ENCODE measurements at regions not wholly inside any gene's neighbourhood (a gene's known extent, or its start where the extent isn't known, plus 50 kb on each side); places are given as distances from the start of the nearest gene placed in this dataset.

- DNase-seq = no peak
- no peaks in the 10 kb centered on the region for H3K27me3 ChIP-seq (ENCODE audit: control insufficient read depth, insufficient read depth, low read length)
- no peak overlapping the region for H3K27ac ChIP-seq (ENCODE audit: low read length)
- no peaks in the 10 kb centered on the region for H3K36me3 ChIP-seq (ENCODE audit: control insufficient read depth, insufficient read depth, low read length)
- H3K9me3 ChIP-seq (ENCODE audit: control insufficient read depth, low read depth, low read length) = no peaks in the 10 kb centered on the region
- 91% methylated on average over 1 of the region's 1 CpG for WGBS (ENCODE audit: insufficient coverage, low lambda C conversion rate)
- H3K4me1 ChIP-seq (ENCODE audit: control insufficient read depth, insufficient read depth, low read length) = no peaks in the 10 kb centered on the region
- H3K4me3 ChIP-seq (ENCODE audit: low read length) = no peak overlapping the region
Measured at GRCh38 chr6:141550471-141550870, 582.3 kb upstream of the GJE1 start.

GRCh38 chr6:141548966-141549365, 583.8 kb upstream of the GJE1 start:
- Histone ChIP-seq H3K27ac (ENCODE audit: low read length) (no peak overlapping the region), H3K4me1 (ENCODE audit: control insufficient read depth, insufficient read depth, low read length) (no peaks in the 10 kb centered on the region), H3K9me3 (ENCODE audit: control insufficient read depth, low read depth, low read length) (no peaks in the 10 kb centered on the region), H3K27me3 (ENCODE audit: control insufficient read depth, insufficient read depth, low read length) (no peaks in the 10 kb centered on the region), H3K36me3 (ENCODE audit: control insufficient read depth, insufficient read depth, low read length) (no peaks in the 10 kb centered on the region), H3K4me3 (ENCODE audit: low read length) (no peak overlapping the region)
- DNase-seq = no peak
- WGBS (ENCODE audit: insufficient coverage, low lambda C conversion rate) = no CpG with 5 or more reads among the region's 2 CpGs

- Histone ChIP-seq H3K4me1 (ENCODE audit: control insufficient read depth, insufficient read depth, low read length) (no peaks in the 10 kb centered on the region), H3K27ac (ENCODE audit: low read length) (no peak overlapping the region), H3K4me3 (ENCODE audit: low read length) (no peak overlapping the region), H3K36me3 (ENCODE audit: control insufficient read depth, insufficient read depth, low read length) (no peaks in the 10 kb centered on the region), H3K27me3 (ENCODE audit: control insufficient read depth, insufficient read depth, low read length) (no peaks in the 10 kb centered on the region), H3K9me3 (ENCODE audit: control insufficient read depth, low read depth, low read length) (no peaks in the 10 kb centered on the region)
- no peak for DNase-seq
- WGBS (ENCODE audit: insufficient coverage, low lambda C conversion rate) = 80% methylated on average over 1 of the region's 1 CpG
Measured at GRCh38 chr6:141541581-141542324, 591.0 kb upstream of the GJE1 start.

GRCh38 chr6:141540207-141540606, 592.5 kb upstream of the GJE1 start:
- 80% methylated on average over 1 of the region's 4 CpGs for WGBS (ENCODE audit: insufficient coverage, low lambda C conversion rate)
- no peak overlapping the region for H3K4me3 ChIP-seq (ENCODE audit: low read length)
- H3K36me3 ChIP-seq (ENCODE audit: control insufficient read depth, insufficient read depth, low read length) = no peaks in the 10 kb centered on the region
- H3K27me3 ChIP-seq (ENCODE audit: control insufficient read depth, insufficient read depth, low read length) = no peaks in the 10 kb centered on the region
- DNase-seq = no peak
- H3K4me1 ChIP-seq (ENCODE audit: control insufficient read depth, insufficient read depth, low read length) = no peaks in the 10 kb centered on the region
- no peaks in the 10 kb centered on the region for H3K9me3 ChIP-seq (ENCODE audit: control insufficient read depth, low read depth, low read length)
- no peak overlapping the region for H3K27ac ChIP-seq (ENCODE audit: low read length)

- H3K36me3 ChIP-seq (ENCODE audit: control insufficient read depth, insufficient read depth, low read length) = no peaks in the 10 kb centered on the region
- no peaks in the 10 kb centered on the region for H3K27me3 ChIP-seq (ENCODE audit: control insufficient read depth, insufficient read depth, low read length)
- no peak for DNase-seq
- no peaks in the 10 kb centered on the region for H3K9me3 ChIP-seq (ENCODE audit: control insufficient read depth, low read depth, low read length)
- no peaks in the 10 kb centered on the region for H3K4me1 ChIP-seq (ENCODE audit: control insufficient read depth, insufficient read depth, low read length)
- WGBS (ENCODE audit: insufficient coverage, low lambda C conversion rate) = no CpG with 5 or more reads among the region's 1 CpG
- no peak overlapping the region for H3K4me3 ChIP-seq (ENCODE audit: low read length)
- H3K27ac ChIP-seq (ENCODE audit: low read length) = no peak overlapping the region
Measured at GRCh38 chr6:141539617-141540016, 593.1 kb upstream of the GJE1 start.

GRCh38 chr6:141532211-141532610, 600.5 kb upstream of the GJE1 start:
- no peak for DNase-seq
- WGBS (ENCODE audit: insufficient coverage, low lambda C conversion rate) = no CpG with 5 or more reads among the region's 2 CpGs
- Histone ChIP-seq H3K27me3 (ENCODE audit: control insufficient read depth, insufficient read depth, low read length) (no peaks in the 10 kb centered on the region), H3K4me1 (ENCODE audit: control insufficient read depth, insufficient read depth, low read length) (no peaks in the 10 kb centered on the region), H3K27ac (ENCODE audit: low read length) (no peak overlapping the region), H3K4me3 (ENCODE audit: low read length) (no peak overlapping the region), H3K36me3 (ENCODE audit: control insufficient read depth, insufficient read depth, low read length) (no peaks in the 10 kb centered on the region), H3K9me3 (ENCODE audit: control insufficient read depth, low read depth, low read length) (peaks cover 6% of the 10 kb centered on the region)

GRCh38 chr6:141531040-141531439, 601.7 kb upstream of the GJE1 start:
- Histone ChIP-seq H3K4me3 (ENCODE audit: low read length) (no peak overlapping the region), H3K27ac (ENCODE audit: low read length) (no peak overlapping the region), H3K36me3 (ENCODE audit: control insufficient read depth, insufficient read depth, low read length) (no peaks in the 10 kb centered on the region), H3K4me1 (ENCODE audit: control insufficient read depth, insufficient read depth, low read length) (no peaks in the 10 kb centered on the region), H3K9me3 (ENCODE audit: control insufficient read depth, low read depth, low read length) (peaks cover 6% of the 10 kb centered on the region), H3K27me3 (ENCODE audit: control insufficient read depth, insufficient read depth, low read length) (no peaks in the 10 kb centered on the region)
- DNase-seq = no peak
- WGBS (ENCODE audit: insufficient coverage, low lambda C conversion rate) = no CpG with 5 or more reads among the region's 5 CpGs

- Histone ChIP-seq H3K27ac (ENCODE audit: low read length) (no peak overlapping the region), H3K27me3 (ENCODE audit: control insufficient read depth, insufficient read depth, low read length) (no peaks in the 10 kb centered on the region), H3K9me3 (ENCODE audit: control insufficient read depth, low read depth, low read length) (peaks cover 6% of the 10 kb centered on the region), H3K4me3 (ENCODE audit: low read length) (no peak overlapping the region), H3K4me1 (ENCODE audit: control insufficient read depth, insufficient read depth, low read length) (no peaks in the 10 kb centered on the region), H3K36me3 (ENCODE audit: control insufficient read depth, insufficient read depth, low read length) (no peaks in the 10 kb centered on the region)
- DNase-seq = no peak
- no CpG with 5 or more reads among the region's 1 CpG for WGBS (ENCODE audit: insufficient coverage, low lambda C conversion rate)
Measured at GRCh38 chr6:141528596-141528995, 604.1 kb upstream of the GJE1 start.

GRCh38 chr6:141526985-141527384, 605.7 kb upstream of the GJE1 start:
- H3K27ac ChIP-seq (ENCODE audit: low read length) = no peak overlapping the region
- H3K4me1 ChIP-seq (ENCODE audit: control insufficient read depth, insufficient read depth, low read length) = no peaks in the 10 kb centered on the region
- H3K36me3 ChIP-seq (ENCODE audit: control insufficient read depth, insufficient read depth, low read length) = no peaks in the 10 kb centered on the region
- WGBS (ENCODE audit: insufficient coverage, low lambda C conversion rate) = 26% methylated on average over 3 of the region's 6 CpGs
- DNase-seq = no peak
- H3K4me3 ChIP-seq (ENCODE audit: low read length) = no peak overlapping the region
- no peaks in the 10 kb centered on the region for H3K27me3 ChIP-seq (ENCODE audit: control insufficient read depth, insufficient read depth, low read length)
- H3K9me3 ChIP-seq (ENCODE audit: control insufficient read depth, low read depth, low read length) = peaks cover 6% of the 10 kb centered on the region

GRCh38 chr6:141521440-141521839, 611.3 kb upstream of the GJE1 start:
- no peak for DNase-seq
- Histone ChIP-seq H3K9me3 (ENCODE audit: control insufficient read depth, low read depth, low read length) (no peaks in the 10 kb centered on the region), H3K27ac (ENCODE audit: low read length) (no peak overlapping the region), H3K4me3 (ENCODE audit: low read length) (no peak overlapping the region), H3K36me3 (ENCODE audit: control insufficient read depth, insufficient read depth, low read length) (no peaks in the 10 kb centered on the region), H3K4me1 (ENCODE audit: control insufficient read depth, insufficient read depth, low read length) (no peaks in the 10 kb centered on the region), H3K27me3 (ENCODE audit: control insufficient read depth, insufficient read depth, low read length) (no peaks in the 10 kb centered on the region)

GRCh38 chr6:141513830-141514229, 618.9 kb upstream of the GJE1 start:
- Histone ChIP-seq H3K27me3 (ENCODE audit: control insufficient read depth, insufficient read depth, low read length) (no peaks in the 10 kb centered on the region), H3K9me3 (ENCODE audit: control insufficient read depth, low read depth, low read length) (no peaks in the 10 kb centered on the region), H3K36me3 (ENCODE audit: control insufficient read depth, insufficient read depth, low read length) (no peaks in the 10 kb centered on the region), H3K27ac (ENCODE audit: low read length) (no peak overlapping the region), H3K4me1 (ENCODE audit: control insufficient read depth, insufficient read depth, low read length) (no peaks in the 10 kb centered on the region), H3K4me3 (ENCODE audit: low read length) (no peak overlapping the region)
- no peak for DNase-seq
- 80% methylated on average over 1 of the region's 1 CpG for WGBS (ENCODE audit: insufficient coverage, low lambda C conversion rate)

All from large intestine (tissue), 3 donors.